Upper lobe of left lung (tissue), 6 donors: ENCODE measurements at regions not wholly inside any gene's neighbourhood (a gene's known extent, or its start where the extent isn't known, plus 50 kb on each side); places are given as distances from the start of the nearest gene placed in this dataset.

Source experiments
- ATAC-seq, 2 donors: fragments of 200-7000 bp; cut with Tn5 transposase; one replicate each; pipeline ENCODE4 v1.9.1; 2022; ENCODE audit warnings: mild to moderate bottlenecking in 2 of 2, moderate library complexity in 2 of 2; ENCODE audit not compliant: low FRiP score in 2 of 2
- DNase-seq, 2 donors: peaks; one replicate each; pipeline ENCODE4 v3.0.0-alpha.2; 2019 to 2020
- H3K27ac ChIP-seq, 4 donors: fragments of 200-600 bp; sonication (generic); one replicate each; pipeline ENCODE4 v1.5.1; 2016 to 2019
- H3K27me3 ChIP-seq, 4 donors: fragments of 200-600 bp; sonication (generic); one replicate each; pipeline ENCODE4 v1.5.1; 2017 to 2019
- H3K36me3 ChIP-seq, 4 donors: fragments of 200-600 bp; sonication (generic); one replicate each; pipeline ENCODE4 v1.5.1; 2016 to 2019
- H3K4me1 ChIP-seq, 4 donors: fragments of 200-600 bp; sonication (generic); one replicate each; pipeline ENCODE4 v1.5.1; 2018 to 2019
- H3K4me3 ChIP-seq, 4 donors: fragments of 200-600 bp; sonication (generic); one replicate each; pipeline ENCODE4 v1.5.1; 2017 to 2019; ENCODE audit warnings: mild to moderate bottlenecking in 2 of 4, moderate library complexity in 1 of 4
- H3K9me3 ChIP-seq, 4 donors: fragments of 200-600 bp; sonication (generic); one replicate each; pipeline ENCODE4 v1.5.1; 2018 to 2019
- EP300 ChIP-seq, 4 donors: sonication (generic); formaldehyde crosslinking; IDR thresholded peaks; one replicate each; pipeline ENCODE4 v1.5.1; 2017; ENCODE audit warnings: antibody characterized with exemption in 4 of 4, control low read depth in 2 of 4
- POLR2A ChIP-seq, 4 donors: fragments of 450-650 bp; IDR thresholded peaks; one replicate each; pipeline ENCODE4 v1.5.1; 2016 to 2017; ENCODE audit warnings: antibody characterized with exemption in 4 of 4, mild to moderate bottlenecking in 2 of 4
- POLR2AphosphoS5 ChIP-seq, 2 donors: sonication (generic); formaldehyde crosslinking; IDR thresholded peaks; one replicate each; pipeline ENCODE4 v1.5.1; 2017; ENCODE audit warnings: antibody characterized with exemption in 2 of 2
- WGBS, 2 donors: methylation state at CpG; one replicate each; pipeline ENCODE4 v1.1.5; 2017 to 2018; 5-methylcytosine and 5-hydroxymethylcytosine counted together
- TF ChIP-seq, protein P1 (sequence below), 6 experiments: fragments of 450-650 bp in 4 of 6; fragments of 200-600 bp in 2 of 6; sonication (generic) in 2 of 6; IDR thresholded peaks; one replicate each; pipeline ENCODE4 v1.5.1; 2016 to 2019; ENCODE audit warnings: antibody characterized with exemption in 6 of 6
- donor health status: DM: no; HTN: no; CAD: no; lungs with moderate emphysema.
- donor health status: DM: no; HTN: yes; CAD: no; lungs with severe emphysema.

GRCh38 chr10:64508029-64508661, 986.9 kb downstream of the REEP3 start:
- H3K4me3 ChIP-seq, result no peak overlapping the region
- no peaks in the 10 kb centered on the region for H3K9me3 ChIP-seq
- 10 to 26% methylated on average over 2 of the region's 2 CpGs for WGBS, 2 donors
- H3K27me3 ChIP-seq, result no peaks in the 10 kb centered on the region
- TF ChIP-seq POLR2A (IDR thresholded peaks at IDR 0.05) (no peak), POLR2AphosphoS5 (IDR thresholded peaks at IDR 0.05) (no peak), EP300 (IDR thresholded peaks at IDR 0.05) (no peak)
- TF ChIP-seq, protein P1, sequence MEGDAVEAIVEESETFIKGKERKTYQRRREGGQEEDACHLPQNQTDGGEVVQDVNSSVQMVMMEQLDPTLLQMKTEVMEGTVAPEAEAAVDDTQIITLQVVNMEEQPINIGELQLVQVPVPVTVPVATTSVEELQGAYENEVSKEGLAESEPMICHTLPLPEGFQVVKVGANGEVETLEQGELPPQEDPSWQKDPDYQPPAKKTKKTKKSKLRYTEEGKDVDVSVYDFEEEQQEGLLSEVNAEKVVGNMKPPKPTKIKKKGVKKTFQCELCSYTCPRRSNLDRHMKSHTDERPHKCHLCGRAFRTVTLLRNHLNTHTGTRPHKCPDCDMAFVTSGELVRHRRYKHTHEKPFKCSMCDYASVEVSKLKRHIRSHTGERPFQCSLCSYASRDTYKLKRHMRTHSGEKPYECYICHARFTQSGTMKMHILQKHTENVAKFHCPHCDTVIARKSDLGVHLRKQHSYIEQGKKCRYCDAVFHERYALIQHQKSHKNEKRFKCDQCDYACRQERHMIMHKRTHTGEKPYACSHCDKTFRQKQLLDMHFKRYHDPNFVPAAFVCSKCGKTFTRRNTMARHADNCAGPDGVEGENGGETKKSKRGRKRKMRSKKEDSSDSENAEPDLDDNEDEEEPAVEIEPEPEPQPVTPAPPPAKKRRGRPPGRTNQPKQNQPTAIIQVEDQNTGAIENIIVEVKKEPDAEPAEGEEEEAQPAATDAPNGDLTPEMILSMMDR (IDR thresholded peaks at IDR 0.05), result no peak
- DNase-seq, result no peak
- no peaks in the 10 kb centered on the region for H3K4me1 ChIP-seq
- H3K27ac ChIP-seq, result no peak overlapping the region
- no peak for ATAC-seq
- no peaks in the 10 kb centered on the region for H3K36me3 ChIP-seq

DNA sequence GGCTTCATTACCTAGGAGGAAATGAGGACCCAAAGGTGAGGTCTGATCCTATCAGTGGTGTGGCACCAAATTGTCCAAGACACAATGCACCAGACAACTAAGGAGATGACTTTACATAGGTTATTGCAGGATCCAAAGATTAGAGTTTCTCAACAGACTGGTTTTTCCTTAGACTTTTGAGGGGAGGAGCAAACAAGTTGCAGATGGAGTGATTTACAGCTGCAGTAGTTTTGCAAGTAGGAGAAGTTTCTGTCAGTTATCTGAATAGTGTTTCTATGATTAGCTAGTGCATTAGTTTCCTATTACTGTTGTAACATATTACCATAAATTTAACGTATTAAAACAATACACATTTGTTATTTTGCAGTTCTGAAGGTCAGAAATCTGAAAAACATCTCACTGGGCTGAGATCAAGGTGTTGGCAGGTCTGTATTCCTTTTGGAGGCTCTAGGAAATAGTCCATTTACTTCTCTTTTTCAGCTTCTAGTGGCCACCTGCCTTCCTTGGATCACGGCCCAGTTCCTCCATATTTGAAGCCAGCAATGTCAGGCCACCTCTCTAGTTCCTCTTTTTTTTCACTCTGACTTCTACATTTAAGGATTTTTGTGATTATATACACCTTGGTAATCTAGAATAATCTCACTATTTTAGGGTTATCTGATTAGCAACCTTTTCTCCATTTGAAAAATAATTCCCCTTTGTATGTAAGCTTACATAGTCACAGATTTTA, 994.9 kb downstream of the REEP3 start:
- Histone ChIP-seq H3K27ac (no peak overlapping the region), H3K27me3 (no peaks in the 10 kb centered on the region), H3K36me3 (no peaks in the 10 kb centered on the region), H3K9me3 (no peaks in the 10 kb centered on the region), H3K4me1 (no peaks in the 10 kb centered on the region), H3K4me3 (no peak overlapping the region)
- ATAC-seq, result no peak
- DNase-seq, result no peak
- WGBS, 2 donors, result 39 to 51% methylated on average over 2 of the region's 2 CpGs
- TF ChIP-seq POLR2A (IDR thresholded peaks at IDR 0.05) (no peak), EP300 (IDR thresholded peaks at IDR 0.05) (no peak), POLR2AphosphoS5 (IDR thresholded peaks at IDR 0.05) (no peak)
- TF ChIP-seq, protein P1 (IDR thresholded peaks at IDR 0.05), result no peak

GRCh38 chr10:64518456-64518855, 997.3 kb downstream of the REEP3 start:
- DNase-seq (no peak), ATAC-seq (no peak)
- no peaks in the 10 kb centered on the region for H3K9me3 ChIP-seq
- no peaks in the 10 kb centered on the region for H3K4me1 ChIP-seq
- TF ChIP-seq EP300 (IDR thresholded peaks at IDR 0.05) (no peak), POLR2A (IDR thresholded peaks at IDR 0.05) (no peak), POLR2AphosphoS5 (IDR thresholded peaks at IDR 0.05) (no peak)
- TF ChIP-seq, protein P1 (IDR thresholded peaks at IDR 0.05), result no peak
- H3K36me3 ChIP-seq, result no peaks in the 10 kb centered on the region
- H3K27ac ChIP-seq, result no peak overlapping the region
- no peaks in the 10 kb centered on the region for H3K27me3 ChIP-seq
- H3K4me3 ChIP-seq, result no peak overlapping the region
- 89 to 96% methylated on average over 2 of the region's 2 CpGs for WGBS, 2 donors

- Histone ChIP-seq H3K27me3 (no peaks in the 10 kb centered on the region), H3K36me3 (no peaks in the 10 kb centered on the region), H3K9me3 (no peaks in the 10 kb centered on the region), H3K27ac (no peak overlapping the region), H3K4me3 (no peak overlapping the region), H3K4me1 (no peaks in the 10 kb centered on the region)
- TF ChIP-seq POLR2A (IDR thresholded peaks at IDR 0.05), result no peak
- TF ChIP-seq POLR2AphosphoS5 (IDR thresholded peaks at IDR 0.05), result no peak
- no peak for TF ChIP-seq EP300 (IDR thresholded peaks at IDR 0.05)
- TF ChIP-seq, protein P1 (IDR thresholded peaks at IDR 0.05), result no peak
- 73 to 76% methylated on average over 2 of the region's 2 CpGs for WGBS, 2 donors
- no peak for ATAC-seq
- no peak for DNase-seq
Measured at GRCh38 chr10:64519427-64519826, 998.2 kb downstream of the REEP3 start.
